Ascending aorta (tissue), 2 donors: ENCODE measurements at regions not wholly inside any gene's neighbourhood (a gene's known extent, or its start where the extent isn't known, plus 50 kb on each side); places are given as distances from the start of the nearest gene placed in this dataset.

Source experiments
- DNase-seq, 2 donors: peaks; one replicate each; pipeline ENCODE4 v3.0.0-alpha.2; 2019; ENCODE audit warnings: low spot score in 2 of 2
- H3K27ac ChIP-seq, 2 donors: fragments of 200-600 bp; sonication (generic); one replicate each; pipeline ENCODE4 v1.5.1; 2016 to 2017; ENCODE audit warnings: mild to moderate bottlenecking in 1 of 2
- H3K27me3 ChIP-seq: fragments of 200-600 bp; sonication (generic); one replicate; pipeline ENCODE4 v1.5.1; 2017
- H3K36me3 ChIP-seq, 2 donors: fragments of 200-600 bp; sonication (generic); one replicate each; pipeline ENCODE4 v1.5.1; 2016
- H3K4me1 ChIP-seq, 2 donors: fragments of 200-600 bp; sonication (generic); one replicate each; pipeline ENCODE4 v1.5.1; 2016 to 2017; ENCODE audit warnings: mild to moderate bottlenecking in 1 of 2
- H3K4me3 ChIP-seq, 2 donors: fragments of 200-600 bp; sonication (generic); one replicate each; pipeline ENCODE4 v1.5.1; 2016 to 2017; ENCODE audit warnings: mild to moderate bottlenecking in 1 of 2
- H3K9me3 ChIP-seq, 2 donors: fragments of 200-600 bp; sonication (generic); one replicate each; pipeline ENCODE4 v1.5.1; 2016
- CTCF ChIP-seq, 3 experiments: fragments of 200-600 bp in 2 of 3; fragments of 450-650 bp in 1 of 3; sonication (generic) in 2 of 3; IDR thresholded peaks; one replicate each; pipeline ENCODE4 v1.5.1; 2016 to 2019; ENCODE audit warnings: antibody characterized with exemption in 3 of 3, mild to moderate bottlenecking in 1 of 3, moderate library complexity in 1 of 3
- intact Hi-C: fragments of 100-400 bp; cut with DNase I; formaldehyde crosslinking; loops from one replicate; pipeline ENCODE4 v1.15.1; 2023

- H3K9me3 ChIP-seq: no peaks in the 10 kb centered on the region
- intact Hi-C loops: no loop called here
- DNase-seq: no peak
- H3K27me3 ChIP-seq: no peaks in the 10 kb centered on the region
- no peaks in the 10 kb centered on the region for H3K36me3 ChIP-seq
- no peaks in the 10 kb centered on the region for H3K4me1 ChIP-seq
- H3K4me3 ChIP-seq: no peak overlapping the region
- no peak overlapping the region for H3K27ac ChIP-seq
- TF ChIP-seq CTCF (IDR thresholded peaks at IDR 0.05): no peak
Observed at GRCh38 chr5:176185133-176185733, 53.0 kb upstream of the SIMC1 start.

- Histone ChIP-seq H3K4me1 (no peaks in the 10 kb centered on the region), H3K27ac (no peak overlapping the region), H3K4me3 (no peak overlapping the region), H3K9me3 (no peaks in the 10 kb centered on the region), H3K36me3 (no peaks in the 10 kb centered on the region), H3K27me3 (no peaks in the 10 kb centered on the region)
- intact Hi-C loops: no loop called here
- no peak for TF ChIP-seq CTCF (IDR thresholded peaks at IDR 0.05)
- DNase-seq: no peak
Observed at GRCh38 chr5:176186107-176186506, 52.1 kb upstream of the SIMC1 start.

DNA sequence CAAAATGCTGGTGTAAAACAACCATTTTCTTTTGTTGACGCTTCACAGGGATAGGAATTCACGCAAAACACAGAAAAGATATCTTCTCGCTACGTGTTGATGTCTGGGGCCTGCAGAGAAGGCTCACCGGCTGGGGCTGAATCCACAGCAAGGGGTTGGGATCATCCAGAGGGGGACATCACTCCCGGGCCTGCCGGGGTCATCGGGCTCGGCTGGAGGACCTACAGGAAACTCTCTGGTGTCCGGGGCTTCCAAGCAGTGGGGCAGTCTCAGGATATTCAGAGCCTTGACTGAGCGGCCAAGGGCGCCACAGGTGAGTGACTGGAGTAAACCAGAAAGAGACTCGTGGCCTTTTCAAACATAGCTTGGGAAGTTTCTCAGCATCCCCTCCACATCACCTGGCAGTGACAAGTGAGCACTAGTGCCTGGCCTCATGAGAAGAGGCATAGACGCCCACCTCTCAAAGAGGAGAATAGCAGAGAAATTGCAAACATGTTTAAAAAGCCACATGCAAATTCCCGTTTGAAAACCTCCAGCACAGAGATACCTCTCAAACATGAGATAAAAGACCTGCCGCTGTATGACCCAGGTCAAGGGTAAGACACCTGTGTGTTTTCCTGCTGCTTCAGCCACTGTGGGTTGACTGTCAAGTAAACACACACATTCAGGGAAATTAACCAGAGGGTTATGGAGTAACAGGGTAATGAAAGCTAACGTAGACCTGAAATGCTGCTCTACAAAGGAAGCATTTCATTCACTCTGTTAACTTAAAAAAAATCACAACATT, 50.8 kb upstream of the SIMC1 start:
- no peak for TF ChIP-seq CTCF (IDR thresholded peaks at IDR 0.05)
- no peaks in the 10 kb centered on the region for H3K36me3 ChIP-seq
- H3K27me3 ChIP-seq: no peaks in the 10 kb centered on the region
- H3K9me3 ChIP-seq: no peaks in the 10 kb centered on the region
- H3K27ac ChIP-seq: no peak overlapping the region
- H3K4me3 ChIP-seq: no peak overlapping the region
- intact Hi-C loops: no loop called here
- no peak for DNase-seq
- H3K4me1 ChIP-seq: no peaks in the 10 kb centered on the region

GRCh38 chr5:176188085-176188484, 50.1 kb upstream of the SIMC1 start:
- Histone ChIP-seq H3K4me1 (no peaks in the 10 kb centered on the region), H3K27me3 (no peaks in the 10 kb centered on the region), H3K36me3 (no peaks in the 10 kb centered on the region), H3K4me3 (no peak overlapping the region), H3K9me3 (no peaks in the 10 kb centered on the region), H3K27ac (no peak overlapping the region)
- TF ChIP-seq CTCF (IDR thresholded peaks at IDR 0.05): no peak
- no peak for DNase-seq
- intact Hi-C loops: no loop called here
